K562 (cell line): ENCODE measurements at regions not wholly inside any gene's neighbourhood (a gene's known extent, or its start where the extent isn't known, plus 50 kb on each side); places are given as distances from the start of the nearest gene placed in this dataset.

Experiments used
- ATAC-seq: fragments of 200-7000 bp; cut with Tn5 transposase; 3 replicates; pipeline ENCODE4 v1.9.1; 2020; ENCODE audit warnings: moderate library complexity
- BruUV-seq: library from RNA; stranded (reverse); fragments of 400-500 nt; replicated peaks from 2 replicates; lab custom pipeline; 2021; lab: Mats Ljungman, UMichigan
- CTCF ChIA-PET: fragments of 300-600 bp; formaldehyde crosslinking; extraction: SDS; loops from one replicate; lab custom pipeline; 2021; ENCODE audit warnings: low intra/inter-chr PET ratio; lab: Yijun Ruan, JAX
- POLR2A ChIA-PET: fragments of 300-600, 350-650 bp; sonication (Branson Sonifier 250); formaldehyde crosslinking; extraction: SDS; loops from one replicate; lab custom pipeline; 2021; ENCODE audit warnings: antibody characterized with exemption, inconsistent platforms; lab: Yijun Ruan, JAX
- DNase-seq, 4 experiments: peaks; one replicate each; pipeline versions ENCODE4 v3.0.0 to v3.0.0-alpha.2; 2011 to 2018; ENCODE audit warnings: low spot score in 3 of 4, mixed read lengths in 3 of 4; ENCODE audit errors: extremely low read depth in 1 of 4
- FAIRE-seq: peaks from 2 replicates; lab custom pipeline; 2011; peaks lifted over from hg19 to GRCh38; lab: Jason Lieb, UNC
- H2AFZ ChIP-seq: 2 replicates; pipeline ENCODE4 v1.6.0; 2011; ENCODE audit warnings: low read depth, low read length, control low read depth, inconsistent platforms
- H3K27ac ChIP-seq: fragments of 200-600 bp; 3 replicates; pipeline ENCODE4 v1.8.0; 2011; ENCODE audit warnings: low read depth, mild to moderate bottlenecking, control low read depth, inconsistent platforms, low read length, moderate library complexity, mixed read lengths; ENCODE audit errors: extremely low read depth
- H3K27me3 ChIP-seq, 2 experiments: fragments of 300-600 bp in 1 of 2; 2 replicates in 1 of 2; 3 replicates in 1 of 2; pipeline versions ENCODE4 v1.6.0 to v1.8.0; 2011; ENCODE audit warnings: inconsistent platforms in 2 of 2, low read length in 2 of 2, mild to moderate bottlenecking in 1 of 2, mixed read lengths in 1 of 2, moderate library complexity in 1 of 2; ENCODE audit not compliant: control insufficient read depth in 2 of 2, insufficient read depth in 2 of 2
- H3K36me3 ChIP-seq: fragments of 300-600 bp; 3 replicates; pipeline ENCODE4 v1.8.0; 2011; ENCODE audit warnings: mild to moderate bottlenecking, low read length, inconsistent platforms; ENCODE audit not compliant: control insufficient read depth, insufficient read depth
- H3K4me1 ChIP-seq, 2 experiments: fragments of 200-600 bp in 1 of 2; replicated peaks in 1 of 2; 2 replicates in 1 of 2; 3 replicates in 1 of 2; pipeline versions ENCODE4 v1.5.1 to v1.8.0; 2011; ENCODE audit warnings: inconsistent platforms in 2 of 2, low read length in 2 of 2, mild to moderate bottlenecking in 1 of 2, mixed read lengths in 1 of 2, moderate library complexity in 1 of 2; ENCODE audit not compliant: control insufficient read depth in 2 of 2, insufficient read depth in 2 of 2
- H3K4me2 ChIP-seq: 2 replicates; pipeline ENCODE4 v1.6.1; 2011; ENCODE audit warnings: low read length, control low read depth, inconsistent platforms, mixed read lengths; ENCODE audit not compliant: insufficient read depth
- H3K4me3 ChIP-seq: fragments of 200-600 bp; sonication (generic), shearing (Covaris generic); 2 replicates; pipeline ENCODE4 v1.5.1; 2016; ENCODE audit warnings: control low read depth, inconsistent platforms
- H3K79me2 ChIP-seq: fragments of 200-600 bp; 3 replicates; pipeline ENCODE4 v1.8.0; 2011; ENCODE audit warnings: low read length, inconsistent platforms; ENCODE audit not compliant: control insufficient read depth, insufficient read depth
- H3K9ac ChIP-seq, 2 experiments: 2 replicates each; pipeline versions ENCODE4 v1.6.0 to v1.6.1; 2011; ENCODE audit warnings: low read depth in 2 of 2, low read length in 2 of 2, control low read depth in 1 of 2, inconsistent platforms in 1 of 2, mild to moderate bottlenecking in 1 of 2, mixed read lengths in 1 of 2; ENCODE audit not compliant: insufficient read depth in 1 of 2
- H3K9me1 ChIP-seq: one replicate; pipeline ENCODE4 v1.6.0; 2011; ENCODE audit warnings: inconsistent platforms, mild to moderate bottlenecking, low read length, moderate library complexity; ENCODE audit not compliant: control insufficient read depth, insufficient read depth
- H3K9me3 ChIP-seq: replicated peaks from 2 replicates; pipeline ENCODE4 v1.5.1; 2011; ENCODE audit warnings: low read depth, low read length, inconsistent platforms; ENCODE audit not compliant: control insufficient read depth, insufficient read depth
- H4K20me1 ChIP-seq: replicated peaks from 2 replicates; pipeline ENCODE4 v1.6.1; 2011; ENCODE audit warnings: low read length, inconsistent platforms, mixed read lengths; ENCODE audit not compliant: control insufficient read depth, insufficient read depth
- CHD2 ChIP-seq: IDR thresholded peaks from 2 replicates; pipeline ENCODE4 v1.6.1; 2011; ENCODE audit warnings: low read depth, low read length
- ETV1 ChIP-seq: fragments of 450-650 bp; conservative IDR thresholded peaks from 2 replicates; pipeline ENCODE4 v1.6.1; 2016; ENCODE audit warnings: missing genetic modification characterization, control low read depth, low read depth, missing compliant biosample characterization
- FOXJ3 ChIP-seq: sonication (generic); formaldehyde crosslinking; IDR thresholded peaks from 2 replicates; pipeline ENCODE4 v1.4.0; 2020; ENCODE audit warnings: mild to moderate bottlenecking, missing genetic modification reagents
- HMG20B ChIP-seq: fragments of 250-450 bp; sonication (Bioruptor Pico); IDR thresholded peaks from 2 replicates; pipeline ENCODE4 v1.5.0; 2021; ENCODE audit warnings: mild to moderate bottlenecking
- OTX1 ChIP-seq: fragments of 450-650 bp; formaldehyde crosslinking; IDR thresholded peaks from 2 replicates; pipeline ENCODE4 v1.4.0; 2022; ENCODE audit warnings: mild to moderate bottlenecking
- PKNOX1 ChIP-seq: fragments of 450-650 bp; IDR thresholded peaks from 2 replicates; pipeline ENCODE4 v1.6.1; 2016
- RFX5 ChIP-seq: IDR thresholded peaks from 2 replicates; pipeline ENCODE4 v1.6.1; 2011; ENCODE audit warnings: low read depth, mild to moderate bottlenecking, improper control_type of control experiment, low read length
- TSHZ1 ChIP-seq: fragments of 250-450 bp; sonication (Bioruptor Pico); IDR thresholded peaks from 2 replicates; pipeline ENCODE4 v1.4.0; 2020; ENCODE audit warnings: mild to moderate bottlenecking, moderate library complexity
- ZNF224 ChIP-seq: sonication (generic); formaldehyde crosslinking; IDR thresholded peaks from 2 replicates; pipeline ENCODE4 v1.8.0; 2022; ENCODE audit warnings: mild to moderate bottlenecking, missing genetic modification reagents
- WGBS: fragments of 100-300 bp; shearing (Covaris generic); methylation state at CpG from one replicate; pipeline ENCODE4 v1.1.6; 2016; ENCODE audit warnings: low coverage, mixed read lengths; ENCODE audit not compliant: insufficient coverage; ENCODE audit errors: missing lambda C conversion rate; 5-methylcytosine and 5-hydroxymethylcytosine counted together
- in situ Hi-C: fragments of 300-500 bp; cut with MboI; formaldehyde crosslinking; loops from 4 replicates; pipeline ENCODE4 v1.15.0; 2018; ENCODE audit warnings: inconsistent platforms, mixed read lengths
- intact Hi-C: fragments of 100-400 bp; cut with micrococcal nuclease; formaldehyde crosslinking; loops from 2 replicates; pipeline ENCODE4 v1.14.2; 2022

- ChIA-PET CTCF (no interaction called here), POLR2A (interaction anchor here (0.5 kb wide), 1 partner anchor 12 kb away, joined by 3 read pairs; no protein-coding TSS in a partner anchor)
- H3K4me2 ChIP-seq = no peak overlapping the region
- no peak overlapping the region for H2AFZ ChIP-seq
- FAIRE-seq = no peak
- DNase-seq = no peak
- no peaks in the 10 kb centered on the region; a peak in 1 of 5 replicates for H3K27me3 ChIP-seq
- ATAC-seq = no peak
- H3K79me2 ChIP-seq = no peaks in the 10 kb centered on the region
- H4K20me1 ChIP-seq = no peaks in the 10 kb centered on the region
- WGBS = 8% methylated on average over 6 of the region's 6 CpGs
- TF ChIP-seq HMG20B (CRISPR knock-in tag) = no peak
- intact Hi-C loops (no loop called here), in situ Hi-C loops (no loop called here)
- no peaks in the 10 kb centered on the region for H3K9me3 ChIP-seq
- no peak overlapping the region for H3K27ac ChIP-seq
- H3K9me1 ChIP-seq = no peaks in the 10 kb centered on the region
- H3K4me3 ChIP-seq = no peak overlapping the region
- no peaks in the 10 kb centered on the region for H3K4me1 ChIP-seq
- H3K9ac ChIP-seq = no peak overlapping the region
- H3K36me3 ChIP-seq = no peaks in the 10 kb centered on the region
- BruUV-seq = no TSS peak
Observed at GRCh38 chr6:10269814-10270472, 144.9 kb downstream of the TFAP2A start.

GRCh38 chr6:10268611-10269310 lies 146.1 kb downstream of the TFAP2A start:
- CTCF ChIA-PET = no interaction called here
- Histone ChIP-seq H2AFZ (peak overlapping the region; percentile 48; the same call in 1 of the 2 replicates), H3K9me3 (no peaks in the 10 kb centered on the region), H3K27ac (no peak overlapping the region), H3K9ac (no peak overlapping the region; a peak in 1 of 4 replicates), H3K9me1 (no peaks in the 10 kb centered on the region), H3K27me3 (no peaks in the 10 kb centered on the region; a peak in 1 of 5 replicates), H3K4me3 (no peak overlapping the region), H3K36me3 (no peaks in the 10 kb centered on the region), H4K20me1 (no peaks in the 10 kb centered on the region), H3K79me2 (no peaks in the 10 kb centered on the region), H3K4me1 (no peaks in the 10 kb centered on the region), H3K4me2 (no peak overlapping the region)
- ATAC-seq (no peak), FAIRE-seq (no peak), DNase-seq (no peak)
- 15% methylated on average over 14 of the region's 14 CpGs for WGBS
- in situ Hi-C loops (no loop called here), intact Hi-C loops (no loop called here)
- no TSS peak for BruUV-seq
- POLR2A ChIA-PET = interaction anchor here (0.9 kb wide), 1 partner anchor 35 kb away, joined by 4 read pairs; no protein-coding TSS in a partner anchor
- TF ChIP-seq TSHZ1 (CRISPR knock-in tag) (no peak), ETV1 (tag) (no peak), RFX5 (no peak), CHD2 (no peak), FOXJ3 (no peak), PKNOX1 (peak; percentile 21; the same call in 1 of the 2 replicates), ZNF224 (CRISPR knock-in tag) (no peak), OTX1 (CRISPR knock-in tag) (no peak)
